ENCODE measurements at regions not wholly inside any gene's neighbourhood (a gene's known extent, or its start where the extent isn't known, plus 50 kb on each side); places are given as distances from the start of the nearest gene placed in this dataset.
"Not testable (repeated sequence)": the region's sequence is repeated elsewhere in the genome, so short reads cannot be mapped to it uniquely, and the experiment has no call there.

GRCh38 chr2:91587908-91588535, 2896.5 kb downstream of the RPIA start:
- H3K4me3 ChIP-seq (ENCODE audit: control insufficient read depth in 1 of 7, extremely low read depth in 1 of 7, insufficient read depth in 4 of 7, low read depth in 2 of 7, low read length in 6 of 7); H3K36me3 ChIP-seq (ENCODE audit: control insufficient read depth in 4 of 4, insufficient read depth in 4 of 4, low read length in 3 of 4); POLR2A ChIA-PET; DNase-seq; H3K4me1 ChIP-seq (ENCODE audit: control extremely low read depth in 1 of 4, control insufficient read depth in 4 of 4, insufficient read depth in 4 of 4, low read length in 3 of 4); CTCF ChIA-PET; H3K27ac ChIP-seq (ENCODE audit: insufficient read depth in 1 of 2, low read depth in 1 of 2, low read length in 2 of 2, poor library complexity in 1 of 2, severe bottlenecking in 2 of 2); H3K9me3 ChIP-seq (ENCODE audit: control extremely low read depth in 1 of 5, control insufficient read depth in 4 of 5, insufficient read depth in 2 of 5, low read depth in 1 of 5, low read length in 4 of 5): not testable (repeated sequence)
- WGBS (ENCODE audit: insufficient coverage) = 89% methylated on average over 9 of the region's 17 CpGs
- peaks cover 0 to 16% (median 2%) of the 10 kb centered on the region in 5 experiments for H3K27me3 ChIP-seq (replicated peaks in 2 of 5; ENCODE audit: control insufficient read depth in 4 of 5, insufficient read depth in 5 of 5, low read length in 4 of 5)

GRCh38 chr2:91588782-91589223, 2897.3 kb downstream of the RPIA start:
- CTCF ChIA-PET; H3K4me3 ChIP-seq (ENCODE audit: control insufficient read depth in 1 of 7, extremely low read depth in 1 of 7, insufficient read depth in 4 of 7, low read depth in 2 of 7, low read length in 6 of 7); H3K27ac ChIP-seq (ENCODE audit: insufficient read depth in 1 of 2, low read depth in 1 of 2, low read length in 2 of 2, poor library complexity in 1 of 2, severe bottlenecking in 2 of 2); DNase-seq; H3K36me3 ChIP-seq (ENCODE audit: control insufficient read depth in 4 of 4, insufficient read depth in 4 of 4, low read length in 3 of 4); POLR2A ChIA-PET; H3K4me1 ChIP-seq (ENCODE audit: control extremely low read depth in 1 of 4, control insufficient read depth in 4 of 4, insufficient read depth in 4 of 4, low read length in 3 of 4); H3K9me3 ChIP-seq (ENCODE audit: control extremely low read depth in 1 of 5, control insufficient read depth in 4 of 5, insufficient read depth in 2 of 5, low read depth in 1 of 5, low read length in 4 of 5): not testable (repeated sequence)
- WGBS (ENCODE audit: insufficient coverage) = 86% methylated on average over 36 of the region's 36 CpGs
- peaks cover 0 to 16% (median 2%) of the 10 kb centered on the region in 5 experiments for H3K27me3 ChIP-seq (replicated peaks in 2 of 5; ENCODE audit: control insufficient read depth in 4 of 5, insufficient read depth in 5 of 5, low read length in 4 of 5)

GRCh38 chr2:91589454-91590328, 2898.2 kb downstream of the RPIA start:
- DNase-seq; H3K9me3 ChIP-seq (ENCODE audit: control extremely low read depth in 1 of 5, control insufficient read depth in 4 of 5, insufficient read depth in 2 of 5, low read depth in 1 of 5, low read length in 4 of 5); H3K27ac ChIP-seq (ENCODE audit: insufficient read depth in 1 of 2, low read depth in 1 of 2, low read length in 2 of 2, poor library complexity in 1 of 2, severe bottlenecking in 2 of 2); H3K4me1 ChIP-seq (ENCODE audit: control extremely low read depth in 1 of 4, control insufficient read depth in 4 of 4, insufficient read depth in 4 of 4, low read length in 3 of 4); H3K36me3 ChIP-seq (ENCODE audit: control insufficient read depth in 4 of 4, insufficient read depth in 4 of 4, low read length in 3 of 4); H3K4me3 ChIP-seq (ENCODE audit: control insufficient read depth in 1 of 7, extremely low read depth in 1 of 7, insufficient read depth in 4 of 7, low read depth in 2 of 7, low read length in 6 of 7); CTCF ChIA-PET; POLR2A ChIA-PET: not testable (repeated sequence)
- peaks cover 0 to 15% (median 2%) of the 10 kb centered on the region in 5 experiments for H3K27me3 ChIP-seq (replicated peaks in 2 of 5; ENCODE audit: control insufficient read depth in 4 of 5, insufficient read depth in 5 of 5, low read length in 4 of 5)
- WGBS (ENCODE audit: insufficient coverage) = 31% methylated on average over 50 of the region's 65 CpGs

GRCh38 chr2:91590381-91590780, 2898.9 kb downstream of the RPIA start:
- POLR2A ChIA-PET; H3K36me3 ChIP-seq (ENCODE audit: control insufficient read depth in 4 of 4, insufficient read depth in 4 of 4, low read length in 3 of 4): not testable (repeated sequence)

DNA sequence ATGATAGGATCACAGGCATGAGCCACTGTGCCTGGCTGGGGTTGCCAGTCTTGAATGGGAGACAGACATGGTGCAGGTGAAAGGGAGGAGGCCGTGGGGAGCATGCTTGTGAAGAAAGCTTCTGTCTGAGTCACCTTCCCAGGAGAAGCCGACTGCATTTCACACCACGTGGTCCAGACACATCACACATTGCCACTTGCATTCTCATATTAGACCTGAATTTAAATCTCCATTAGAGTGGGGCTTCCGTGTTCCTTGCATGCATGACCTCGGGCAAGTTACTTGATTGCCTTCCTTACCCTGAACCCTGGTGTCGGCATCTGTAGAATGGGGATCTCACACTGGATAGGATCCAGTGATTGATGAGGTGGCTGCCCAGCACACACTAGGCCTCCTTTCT, 2899.6 kb downstream of the RPIA start:
- WGBS (ENCODE audit: insufficient coverage) = 92% methylated on average over 5 of the region's 6 CpGs
- DNase-seq, POLR2A ChIA-PET: not testable (repeated sequence)

More at GRCh38 chr2:91590381-91590780, 2898.9 kb downstream of the RPIA start:
- DNase-seq; H3K9me3 ChIP-seq (ENCODE audit: control extremely low read depth in 1 of 5, control insufficient read depth in 4 of 5, insufficient read depth in 2 of 5, low read depth in 1 of 5, low read length in 4 of 5); H3K4me3 ChIP-seq (ENCODE audit: control insufficient read depth in 1 of 7, extremely low read depth in 1 of 7, insufficient read depth in 4 of 7, low read depth in 2 of 7, low read length in 6 of 7); H3K4me1 ChIP-seq (ENCODE audit: control extremely low read depth in 1 of 4, control insufficient read depth in 4 of 4, insufficient read depth in 4 of 4, low read length in 3 of 4); CTCF ChIA-PET; H3K27ac ChIP-seq (ENCODE audit: insufficient read depth in 1 of 2, low read depth in 1 of 2, low read length in 2 of 2, poor library complexity in 1 of 2, severe bottlenecking in 2 of 2): not testable (repeated sequence)
- peaks cover 0 to 15% (median 2%) of the 10 kb centered on the region in 5 experiments for H3K27me3 ChIP-seq (replicated peaks in 2 of 5; ENCODE audit: control insufficient read depth in 4 of 5, insufficient read depth in 5 of 5, low read length in 4 of 5)
- WGBS (ENCODE audit: insufficient coverage) = 100% methylated on average over 3 of the region's 12 CpGs

DNA sequence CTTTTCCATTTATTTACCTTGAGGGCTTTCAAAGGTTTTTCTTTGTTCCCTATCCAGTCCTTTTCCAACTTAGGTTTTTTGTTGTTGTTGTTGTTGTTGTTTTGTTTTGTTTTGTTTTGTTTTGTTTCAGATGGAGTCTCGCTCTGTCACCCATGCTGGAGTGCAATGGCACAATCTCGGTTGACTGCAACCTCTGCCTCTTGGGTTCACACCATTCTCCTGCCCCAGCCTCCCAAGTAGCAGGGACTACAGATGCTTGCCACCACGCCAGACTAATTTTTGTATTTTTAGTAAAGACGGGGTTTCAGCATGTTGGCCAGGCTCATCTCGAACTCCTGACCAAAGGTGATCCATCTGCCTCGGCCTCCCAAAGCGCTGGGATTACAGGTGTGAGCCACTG, 2906.0 kb downstream of the RPIA start:
- H3K4me1 ChIP-seq (ENCODE audit: control extremely low read depth in 1 of 4, control insufficient read depth in 4 of 4, insufficient read depth in 4 of 4, low read length in 3 of 4); H3K36me3 ChIP-seq (ENCODE audit: control insufficient read depth in 4 of 4, insufficient read depth in 4 of 4, low read length in 3 of 4); POLR2A ChIA-PET; H3K27ac ChIP-seq (ENCODE audit: insufficient read depth in 1 of 2, low read depth in 1 of 2, low read length in 2 of 2, poor library complexity in 1 of 2, severe bottlenecking in 2 of 2); CTCF ChIA-PET; H3K9me3 ChIP-seq (ENCODE audit: control extremely low read depth in 1 of 5, control insufficient read depth in 4 of 5, insufficient read depth in 2 of 5, low read depth in 1 of 5, low read length in 4 of 5); DNase-seq; H3K27me3 ChIP-seq (replicated peaks in 2 of 5; ENCODE audit: control insufficient read depth in 4 of 5, insufficient read depth in 5 of 5, low read length in 4 of 5); H3K4me3 ChIP-seq (ENCODE audit: control insufficient read depth in 1 of 7, extremely low read depth in 1 of 7, insufficient read depth in 4 of 7, low read depth in 2 of 7, low read length in 6 of 7): not testable (repeated sequence)
- 63% methylated on average over 3 of the region's 7 CpGs for WGBS (ENCODE audit: insufficient coverage)

More for the DNA sequence above, 2899.6 kb downstream of the RPIA start:
- H3K27ac ChIP-seq (ENCODE audit: insufficient read depth in 1 of 2, low read depth in 1 of 2, low read length in 2 of 2, poor library complexity in 1 of 2, severe bottlenecking in 2 of 2); H3K9me3 ChIP-seq (ENCODE audit: control extremely low read depth in 1 of 5, control insufficient read depth in 4 of 5, insufficient read depth in 2 of 5, low read depth in 1 of 5, low read length in 4 of 5); H3K36me3 ChIP-seq (ENCODE audit: control insufficient read depth in 4 of 4, insufficient read depth in 4 of 4, low read length in 3 of 4); H3K4me3 ChIP-seq (ENCODE audit: control insufficient read depth in 1 of 7, extremely low read depth in 1 of 7, insufficient read depth in 4 of 7, low read depth in 2 of 7, low read length in 6 of 7); H3K4me1 ChIP-seq (ENCODE audit: control extremely low read depth in 1 of 4, control insufficient read depth in 4 of 4, insufficient read depth in 4 of 4, low read length in 3 of 4); CTCF ChIA-PET: not testable (repeated sequence)
- peaks cover 0 to 15% (median 2%) of the 10 kb centered on the region in 5 experiments for H3K27me3 ChIP-seq (replicated peaks in 2 of 5; ENCODE audit: control insufficient read depth in 4 of 5, insufficient read depth in 5 of 5, low read length in 4 of 5)

DNA sequence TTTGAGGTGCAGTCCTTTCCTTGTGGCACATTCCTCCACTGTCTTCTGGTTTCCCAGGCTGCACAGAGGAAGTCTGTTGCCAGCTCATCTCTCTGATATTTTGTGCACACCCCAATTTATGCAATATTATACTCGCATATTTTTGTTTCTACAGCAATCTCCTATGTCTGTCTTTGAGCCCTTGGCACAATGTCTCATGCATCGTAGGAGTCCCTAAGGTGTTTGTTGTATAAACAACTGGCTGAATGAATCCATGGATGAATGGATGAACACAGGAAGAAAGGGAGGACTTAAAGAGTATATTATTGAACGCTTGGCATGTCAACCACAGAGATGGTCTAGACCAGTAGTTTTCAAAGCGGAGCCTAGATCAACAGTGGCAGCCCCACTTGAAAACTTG, 2907.0 kb downstream of the RPIA start:
- H3K9me3 ChIP-seq (ENCODE audit: control extremely low read depth in 1 of 5, control insufficient read depth in 4 of 5, insufficient read depth in 2 of 5, low read depth in 1 of 5, low read length in 4 of 5); H3K4me3 ChIP-seq (ENCODE audit: control insufficient read depth in 1 of 7, extremely low read depth in 1 of 7, insufficient read depth in 4 of 7, low read depth in 2 of 7, low read length in 6 of 7); POLR2A ChIA-PET; CTCF ChIA-PET; H3K36me3 ChIP-seq (ENCODE audit: control insufficient read depth in 4 of 4, insufficient read depth in 4 of 4, low read length in 3 of 4); DNase-seq; H3K27me3 ChIP-seq (replicated peaks in 2 of 5; ENCODE audit: control insufficient read depth in 4 of 5, insufficient read depth in 5 of 5, low read length in 4 of 5); H3K27ac ChIP-seq (ENCODE audit: insufficient read depth in 1 of 2, low read depth in 1 of 2, low read length in 2 of 2, poor library complexity in 1 of 2, severe bottlenecking in 2 of 2); H3K4me1 ChIP-seq (ENCODE audit: control extremely low read depth in 1 of 4, control insufficient read depth in 4 of 4, insufficient read depth in 4 of 4, low read length in 3 of 4): not testable (repeated sequence)
- 89% methylated on average over 3 of the region's 4 CpGs for WGBS (ENCODE audit: insufficient coverage)

All from common myeloid progenitor, CD34-positive (primary cell).